Spleen (tissue), 11 donors: ENCODE measurements at regions not wholly inside any gene's neighbourhood (a gene's known extent, or its start where the extent isn't known, plus 50 kb on each side); places are given as distances from the start of the nearest gene placed in this dataset.

Experiments used
- DNase-seq: peaks from one replicate; pipeline ENCODE4 v3.0.0-alpha.2; 2020
- H3K27ac ChIP-seq, 8 donors: fragments of 200-600 bp; sonication (generic) in 7 of 8; 1 replicate in 4 of 8; 2 replicates in 4 of 8; pipeline versions ENCODE4 v1.5.0 to v1.8.0; 2016 to 2021; ENCODE audit warnings: inconsistent platforms in 4 of 8, mild to moderate bottlenecking in 4 of 8, moderate library complexity in 1 of 8
- H3K27me3 ChIP-seq, 7 donors: fragments of 200-600 bp; sonication (generic) in 6 of 7; replicated peaks in 1 of 7; 1 replicate in 4 of 7; 2 replicates in 3 of 7; pipeline versions ENCODE4 v1.5.0 to v1.8.0; 2016 to 2021; ENCODE audit warnings: inconsistent platforms in 3 of 7, mild to moderate bottlenecking in 1 of 7
- H3K36me3 ChIP-seq, 6 donors: fragments of 200-600 bp; sonication (generic) in 5 of 6; 1 replicate in 4 of 6; 2 replicates in 2 of 6; pipeline versions ENCODE4 v1.5.0 to v1.8.0; 2016 to 2021; ENCODE audit warnings: inconsistent platforms in 2 of 6
- H3K4me1 ChIP-seq, 6 donors: fragments of 200-600 bp; sonication (generic) in 5 of 6; 1 replicate in 3 of 6; 2 replicates in 3 of 6; pipeline versions ENCODE4 v1.5.0 to v1.8.0; 2016 to 2021; ENCODE audit warnings: inconsistent platforms in 3 of 6
- H3K4me3 ChIP-seq, 8 donors: fragments of 200-600 bp; sonication (generic) in 7 of 8; 1 replicate in 4 of 8; 2 replicates in 4 of 8; pipeline versions ENCODE4 v1.5.0 to v1.8.0; 2016 to 2021; ENCODE audit warnings: inconsistent platforms in 4 of 8, mild to moderate bottlenecking in 4 of 8, moderate library complexity in 2 of 8
- H3K9me3 ChIP-seq, 8 donors: fragments of 200-600 bp; sonication (generic) in 7 of 8; 1 replicate in 4 of 8; 2 replicates in 4 of 8; pipeline versions ENCODE4 v1.5.0 to v1.8.0; 2016 to 2021; ENCODE audit warnings: inconsistent platforms in 4 of 8
- POLR2A ChIP-seq, 3 donors: fragments of 450-650 bp; IDR thresholded peaks; one replicate each; pipeline ENCODE4 v1.5.1; 2017; ENCODE audit warnings: antibody characterized with exemption in 3 of 3, mild to moderate bottlenecking in 1 of 3
- POLR2AphosphoS5 ChIP-seq, 3 donors: sonication (generic); formaldehyde crosslinking; IDR thresholded peaks; one replicate each; pipeline ENCODE4 v1.5.1; 2017; ENCODE audit warnings: antibody characterized with exemption in 3 of 3
- WGBS, 5 donors: extraction: QIAGEN DNeasy Blood & Tissue Kit in 3 of 5; methylation state at CpG; one replicate each; pipeline versions ENCODE4 v1.1.5 to v1.1.7; 2013 to 2018; 5-methylcytosine and 5-hydroxymethylcytosine counted together
- intact Hi-C: fragments of 100-400 bp; cut with DNase I; formaldehyde crosslinking; loops from one replicate; pipeline ENCODE4 v1.15.0; 2023; ENCODE audit warnings: low total_unique reads
- TF ChIP-seq, protein P1 (sequence below), 11 experiments: fragments of 200-600 bp in 7 of 11; fragments of 450-650 bp in 4 of 11; sonication (generic) in 4 of 11; IDR thresholded peaks in 8 of 11; conservative IDR thresholded peaks in 3 of 11; 1 replicate in 7 of 11; 2 replicates in 4 of 11; pipeline versions ENCODE4 v1.4.0 to v1.8.0; 2016 to 2021; ENCODE audit warnings: antibody characterized with exemption in 11 of 11, inconsistent platforms in 4 of 11, mild to moderate bottlenecking in 1 of 11
- donor health status: healthy with polysubstance abuse.
- donor health status: DM: no; HTN: no; CAD: no; lungs with moderate emphysema.
- donor health status: DM: no; HTN: no; CAD: no.
- donor health status: Bipolar disorder and iron deficiency.
- donor health status: healthy.
- donor health status: DM: no; HTN: no; CAD: no.
- donor health status: DM: yes; HTN: yes; CAD: no.

DNA sequence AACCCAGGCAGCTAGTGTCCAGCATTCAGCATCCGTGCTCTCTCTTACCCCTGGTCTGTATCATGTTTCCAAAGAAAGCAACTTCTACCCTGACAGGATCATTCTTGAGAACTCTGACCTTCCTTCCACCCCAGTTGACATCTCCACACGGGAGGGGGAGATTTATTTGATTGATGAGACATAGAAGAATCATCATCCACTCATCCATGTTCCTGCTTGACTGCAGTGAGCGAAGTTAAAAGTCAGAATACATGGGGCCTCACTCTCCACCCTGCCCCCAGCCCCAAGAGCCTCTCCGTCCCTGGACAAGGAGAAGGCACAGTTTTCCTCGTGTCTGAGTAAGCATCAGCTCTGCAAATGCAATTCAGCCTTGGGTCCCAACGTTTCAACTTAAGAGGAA, 356.0 kb upstream of the TNP1 start:
- DNase-seq: no peak
- WGBS, 5 donors: 62 to 82% (median 70%) methylated on average over 6 of the region's 6 CpGs
- intact Hi-C loops: no loop called here
- TF ChIP-seq, protein P1, sequence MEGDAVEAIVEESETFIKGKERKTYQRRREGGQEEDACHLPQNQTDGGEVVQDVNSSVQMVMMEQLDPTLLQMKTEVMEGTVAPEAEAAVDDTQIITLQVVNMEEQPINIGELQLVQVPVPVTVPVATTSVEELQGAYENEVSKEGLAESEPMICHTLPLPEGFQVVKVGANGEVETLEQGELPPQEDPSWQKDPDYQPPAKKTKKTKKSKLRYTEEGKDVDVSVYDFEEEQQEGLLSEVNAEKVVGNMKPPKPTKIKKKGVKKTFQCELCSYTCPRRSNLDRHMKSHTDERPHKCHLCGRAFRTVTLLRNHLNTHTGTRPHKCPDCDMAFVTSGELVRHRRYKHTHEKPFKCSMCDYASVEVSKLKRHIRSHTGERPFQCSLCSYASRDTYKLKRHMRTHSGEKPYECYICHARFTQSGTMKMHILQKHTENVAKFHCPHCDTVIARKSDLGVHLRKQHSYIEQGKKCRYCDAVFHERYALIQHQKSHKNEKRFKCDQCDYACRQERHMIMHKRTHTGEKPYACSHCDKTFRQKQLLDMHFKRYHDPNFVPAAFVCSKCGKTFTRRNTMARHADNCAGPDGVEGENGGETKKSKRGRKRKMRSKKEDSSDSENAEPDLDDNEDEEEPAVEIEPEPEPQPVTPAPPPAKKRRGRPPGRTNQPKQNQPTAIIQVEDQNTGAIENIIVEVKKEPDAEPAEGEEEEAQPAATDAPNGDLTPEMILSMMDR (IDR thresholded peaks at IDR 0.05 in 8 of 11, conservative IDR thresholded peaks at IDR 0.05 in 3 of 11): no peak
- TF ChIP-seq POLR2AphosphoS5 (IDR thresholded peaks at IDR 0.05): no peak
- no peak for TF ChIP-seq POLR2A (IDR thresholded peaks at IDR 0.05)
- H3K4me1 ChIP-seq: peaks cover 0 to 12% (median 4%) of the 10 kb centered on the region in 6 donors
- peaks cover 0 to 67% (median 0%) of the 10 kb centered on the region in 7 donors for H3K27me3 ChIP-seq
- no peaks in the 10 kb centered on the region for H3K9me3 ChIP-seq
- no peak overlapping the region for H3K27ac ChIP-seq
- no peak overlapping the region for H3K4me3 ChIP-seq
- H3K36me3 ChIP-seq: no peaks in the 10 kb centered on the region

DNA sequence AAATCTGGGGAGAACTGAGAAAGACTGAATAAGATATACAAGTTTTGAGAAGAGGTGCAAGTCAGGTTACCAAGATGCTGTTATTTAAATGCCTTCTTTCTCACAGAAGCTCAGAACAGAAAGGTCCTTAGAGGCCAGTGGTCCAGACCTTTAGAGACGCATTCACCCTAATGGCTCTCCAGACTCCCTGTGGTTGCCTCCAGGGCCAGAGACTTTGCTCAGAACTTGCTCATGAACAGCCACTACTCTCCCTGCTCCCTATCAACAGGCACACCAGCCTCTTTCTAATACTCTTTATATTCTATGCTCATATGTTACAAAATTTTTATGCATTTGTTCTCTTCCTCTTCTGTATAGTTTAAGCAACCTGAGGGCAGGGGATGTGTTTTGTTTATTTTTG, 349.0 kb upstream of the TNP1 start:
- no peak for DNase-seq
- Histone ChIP-seq H3K27ac (no peak overlapping the region), H3K4me1 (no peaks in the 10 kb centered on the region), H3K36me3 (no peaks in the 10 kb centered on the region), H3K27me3 (peaks cover 0 to 73% (median 0%) of the 10 kb centered on the region in 7 donors), H3K4me3 (no peak overlapping the region), H3K9me3 (peaks cover 0 to 13% (median 3%) of the 10 kb centered on the region in 8 donors)
- WGBS, 5 donors: 91 to 100% (median 100%) methylated on average over 1 of the region's 1 CpG
- TF ChIP-seq POLR2AphosphoS5 (IDR thresholded peaks at IDR 0.05) (no peak), POLR2A (IDR thresholded peaks at IDR 0.05) (no peak)
- TF ChIP-seq, protein P1 (IDR thresholded peaks at IDR 0.05 in 8 of 11, conservative IDR thresholded peaks at IDR 0.05 in 3 of 11): no peak
- intact Hi-C loops: no loop called here

DNA sequence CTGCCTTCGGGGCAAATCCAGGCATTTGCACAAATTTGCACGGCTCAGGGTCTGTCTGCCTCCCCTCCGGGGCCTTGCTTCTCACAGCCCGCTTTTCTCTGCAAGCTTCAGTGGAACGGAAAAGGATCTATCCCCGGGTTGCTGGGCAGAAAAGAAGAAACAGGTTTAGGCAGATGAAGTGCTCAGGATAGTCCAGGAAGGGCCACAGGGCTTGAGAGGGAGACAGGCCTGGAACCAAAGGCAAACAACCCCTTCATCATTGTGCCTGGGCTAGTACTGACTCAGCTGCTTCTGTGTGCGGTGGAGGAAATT, 347.8 kb upstream of the TNP1 start:
- intact Hi-C loops: no loop called here
- Histone ChIP-seq H3K27me3 (peaks cover 0 to 64% (median 0%) of the 10 kb centered on the region in 7 donors), H3K9me3 (peaks cover 0 to 18% (median 9%) of the 10 kb centered on the region in 8 donors), H3K36me3 (no peaks in the 10 kb centered on the region), H3K27ac (no peak overlapping the region), H3K4me1 (no peaks in the 10 kb centered on the region), H3K4me3 (no peak overlapping the region)
- DNase-seq: no peak
- 87 to 94% (median 90%) methylated on average over 7 of the region's 7 CpGs for WGBS, 5 donors
- TF ChIP-seq POLR2A (IDR thresholded peaks at IDR 0.05): no peak
- TF ChIP-seq, protein P1 (IDR thresholded peaks at IDR 0.05 in 8 of 11, conservative IDR thresholded peaks at IDR 0.05 in 3 of 11): no peak
- no peak for TF ChIP-seq POLR2AphosphoS5 (IDR thresholded peaks at IDR 0.05)

DNA sequence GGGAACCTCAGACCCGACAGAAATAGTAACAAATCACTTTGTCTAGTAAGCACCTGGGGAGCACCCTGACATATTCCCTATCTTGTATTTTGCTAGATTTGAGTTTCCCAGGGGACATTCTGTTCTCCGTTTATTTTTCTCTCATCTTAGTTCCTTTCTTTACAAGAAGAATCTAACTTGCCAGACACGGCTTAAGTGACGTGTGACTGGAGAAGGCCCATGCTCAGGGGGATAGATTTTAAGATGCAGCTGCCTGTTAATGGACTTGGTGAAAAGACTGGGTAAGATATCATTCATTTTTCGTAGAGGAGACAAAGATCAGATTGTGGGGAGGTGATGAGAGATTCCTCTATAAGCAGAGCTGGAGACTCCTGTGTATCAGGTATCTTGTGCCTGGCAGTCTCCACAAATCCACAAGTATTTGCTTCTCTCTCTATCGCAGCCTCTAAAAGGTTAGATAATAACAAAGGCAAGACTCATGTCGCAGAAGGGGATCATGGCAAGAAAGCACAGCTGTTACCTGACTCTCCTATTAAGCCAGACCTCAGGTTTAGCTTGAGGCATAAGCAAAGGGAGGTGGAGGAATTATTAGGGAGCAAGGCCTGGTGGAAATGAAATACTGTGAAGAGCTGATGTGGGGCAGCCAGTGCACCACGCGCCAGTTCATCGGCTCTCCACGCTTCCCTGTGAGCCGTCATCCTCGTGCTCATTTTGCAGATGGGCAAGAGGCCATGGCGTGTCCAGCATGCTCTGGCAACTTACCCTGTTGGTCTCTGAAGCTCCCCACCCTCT, 347.2 kb upstream of the TNP1 start:
- WGBS, 5 donors: 89 to 94% (median 91%) methylated on average over 14 of the region's 14 CpGs
- no peaks in the 10 kb centered on the region for H3K4me1 ChIP-seq
- DNase-seq: no peak
- intact Hi-C loops: no loop called here
- H3K36me3 ChIP-seq: no peaks in the 10 kb centered on the region
- peaks cover 0 to 60% (median 0%) of the 10 kb centered on the region in 7 donors for H3K27me3 ChIP-seq
- TF ChIP-seq POLR2AphosphoS5 (IDR thresholded peaks at IDR 0.05): no peak
- TF ChIP-seq, protein P1 (IDR thresholded peaks at IDR 0.05 in 8 of 11, conservative IDR thresholded peaks at IDR 0.05 in 3 of 11): no peak
- no peak for TF ChIP-seq POLR2A (IDR thresholded peaks at IDR 0.05)
- no peak overlapping the region for H3K27ac ChIP-seq
- no peak overlapping the region for H3K4me3 ChIP-seq
- H3K9me3 ChIP-seq: peaks cover 0 to 18% (median 9%) of the 10 kb centered on the region in 8 donors
